HEK293 (cell line): ENCODE measurements at regions not wholly inside any gene's neighbourhood (a gene's known extent, or its start where the extent isn't known, plus 50 kb on each side); places are given as distances from the start of the nearest gene placed in this dataset.
A peak's percentile ranks its signal among the peaks of the same experiment; 100 is the strongest.

Experiments
- CTCF ChIA-PET: fragments of 350-600 bp; formaldehyde crosslinking; extraction: SDS; loops from one replicate; lab custom pipeline; 2021; ENCODE audit warnings: antibody characterized with exemption; lab: Yijun Ruan, JAX
- POLR2A ChIA-PET: fragments of 300-600 bp; formaldehyde crosslinking; extraction: SDS; loops from one replicate; lab custom pipeline; 2020; ENCODE audit warnings: antibody characterized with exemption, inconsistent platforms; lab: Yijun Ruan, JAX
- H3K27ac ChIP-seq: fragments of 200-500 bp; sonication (Bioruptor generic); 2 replicates; pipeline ENCODE4 v1.5.1; 2014; ENCODE audit warnings: low read depth, low read length, control low read depth, inconsistent platforms; ENCODE audit errors: extremely low read depth
- H3K36me3 ChIP-seq, 2 experiments: fragments of 200-500 bp in 1 of 2; sonication (Bioruptor generic) in 1 of 2; 1 replicate in 1 of 2; 2 replicates in 1 of 2; pipeline ENCODE4 v1.5.1; 2014 to 2017; ENCODE audit warnings: inconsistent platforms in 2 of 2, low read length in 2 of 2; ENCODE audit not compliant: control insufficient read depth in 2 of 2, insufficient read depth in 1 of 2
- H3K4me1 ChIP-seq: fragments of 200-500 bp; sonication (Bioruptor generic); 2 replicates; pipeline ENCODE4 v1.5.1; 2014; ENCODE audit warnings: mild to moderate bottlenecking, low read length, inconsistent platforms; ENCODE audit not compliant: control insufficient read depth, insufficient read depth
- H3K4me3 ChIP-seq: 2 replicates; pipeline ENCODE4 v1.5.1; 2011; ENCODE audit warnings: low read depth, mild to moderate bottlenecking, control low read depth, low read length, moderate library complexity
- H3K9me3 ChIP-seq: fragments of 200-500 bp; sonication (Bioruptor generic); 2 replicates; pipeline ENCODE4 v1.5.1; 2014; ENCODE audit warnings: low read depth, low read length, inconsistent platforms; ENCODE audit not compliant: control insufficient read depth, insufficient read depth
- BCL11A ChIP-seq: fragments of 450-650 bp; formaldehyde crosslinking; IDR thresholded peaks from 2 replicates; pipeline ENCODE4 v1.5.1; 2016; ENCODE audit warnings: low read depth, missing biosample characterization, missing genetic modification characterization
- BCL6B ChIP-seq: fragments of 450-650 bp; formaldehyde crosslinking; IDR thresholded peaks from 2 replicates; pipeline ENCODE4 v1.5.1; 2017; ENCODE audit warnings: missing biosample characterization, missing genetic modification characterization
- KLF8 ChIP-seq: fragments of 450-650 bp; formaldehyde crosslinking; IDR thresholded peaks from 2 replicates; pipeline ENCODE4 v1.5.1; 2016; ENCODE audit warnings: missing biosample characterization, missing genetic modification characterization
- PATZ1 ChIP-seq: fragments of 450-650 bp; formaldehyde crosslinking; IDR thresholded peaks from 2 replicates; pipeline ENCODE4 v1.5.1; 2016; ENCODE audit warnings: missing biosample characterization, missing genetic modification characterization
- SCRT2 ChIP-seq: fragments of 450-650 bp; formaldehyde crosslinking; IDR thresholded peaks from 2 replicates; pipeline ENCODE4 v1.5.1; 2016; ENCODE audit warnings: missing biosample characterization, missing genetic modification characterization
- SETDB1 ChIP-seq: IDR thresholded peaks from one replicate; pipeline ENCODE4 v1.6.1; 2017; ENCODE audit warnings: mild to moderate bottlenecking, low read length, moderate library complexity, mixed read lengths; ENCODE audit not compliant: insufficient read length
- TRIM28 ChIP-seq: IDR thresholded peaks from 2 replicates; pipeline ENCODE4 v1.6.1; 2011; ENCODE audit warnings: low read length, control low read depth, borderline replicate concordance
- ZBTB20 ChIP-seq: fragments of 450-650 bp; formaldehyde crosslinking; IDR thresholded peaks from 2 replicates; pipeline ENCODE4 v1.5.1; 2016; ENCODE audit warnings: missing biosample characterization, missing genetic modification characterization
- ZBTB44 ChIP-seq: fragments of 450-650 bp; IDR thresholded peaks from 2 replicates; pipeline ENCODE4 v1.5.1; 2018; ENCODE audit warnings: missing biosample characterization, mild to moderate bottlenecking, missing genetic modification characterization
- ZBTB6 ChIP-seq: fragments of 450-650 bp; formaldehyde crosslinking; IDR thresholded peaks from 2 replicates; pipeline ENCODE4 v1.5.1; 2017; ENCODE audit warnings: missing biosample characterization, missing genetic modification characterization
- ZEB2 ChIP-seq: fragments of 450-650 bp; formaldehyde crosslinking; IDR thresholded peaks from 2 replicates; pipeline ENCODE4 v1.5.1; 2016; ENCODE audit warnings: missing biosample characterization, missing genetic modification characterization
- ZFHX2 ChIP-seq: fragments of 450-650 bp; formaldehyde crosslinking; conservative IDR thresholded peaks from 2 replicates; pipeline ENCODE4 v1.5.1; 2016; ENCODE audit warnings: missing biosample characterization, missing genetic modification characterization
- ZIC2 ChIP-seq: fragments of 450-650 bp; formaldehyde crosslinking; IDR thresholded peaks from 2 replicates; pipeline ENCODE4 v1.5.1; 2016; ENCODE audit warnings: missing biosample characterization, missing genetic modification characterization
- ZNF19 ChIP-seq: fragments of 450-650 bp; formaldehyde crosslinking; IDR thresholded peaks from 2 replicates; pipeline ENCODE4; 2016; ENCODE audit warnings: missing biosample characterization, missing genetic modification characterization, low read depth
- ZNF266 ChIP-seq: fragments of 450-650 bp; formaldehyde crosslinking; IDR thresholded peaks from 2 replicates; pipeline ENCODE4 v1.5.1; 2016; ENCODE audit warnings: missing biosample characterization, missing genetic modification characterization, low read depth
- ZNF514 ChIP-seq: fragments of 450-650 bp; formaldehyde crosslinking; IDR thresholded peaks from 2 replicates; pipeline ENCODE4 v1.5.1; 2016; ENCODE audit warnings: missing biosample characterization, missing genetic modification characterization
- ZNF549 ChIP-seq: fragments of 450-650 bp; IDR thresholded peaks from 2 replicates; pipeline ENCODE4 v1.5.1; 2018; ENCODE audit warnings: missing biosample characterization, missing genetic modification characterization, mild to moderate bottlenecking, inconsistent platforms, moderate library complexity
- ZNF560 ChIP-seq: fragments of 450-650 bp; formaldehyde crosslinking; IDR thresholded peaks from 2 replicates; pipeline ENCODE4 v1.5.1; 2017; ENCODE audit warnings: missing biosample characterization, missing genetic modification characterization, borderline replicate concordance
- ZNF561 ChIP-seq: fragments of 450-650 bp; IDR thresholded peaks from 2 replicates; pipeline ENCODE4 v1.5.1; 2018; ENCODE audit warnings: missing biosample characterization, missing genetic modification characterization, borderline replicate concordance
- ZNF610 ChIP-seq: fragments of 450-650 bp; formaldehyde crosslinking; IDR thresholded peaks from 2 replicates; pipeline ENCODE4 v1.5.1; 2016; ENCODE audit warnings: missing biosample characterization, missing genetic modification characterization, borderline replicate concordance
- ZNF623 ChIP-seq: fragments of 450-650 bp; formaldehyde crosslinking; IDR thresholded peaks from 2 replicates; pipeline ENCODE4 v1.5.1; 2016; ENCODE audit warnings: missing biosample characterization, missing genetic modification characterization
- ZNF654 ChIP-seq: fragments of 450-650 bp; formaldehyde crosslinking; IDR thresholded peaks from 2 replicates; pipeline ENCODE4 v1.5.1; 2016; ENCODE audit warnings: low read depth, missing biosample characterization, missing genetic modification characterization
- ZNF701 ChIP-seq: fragments of 450-650 bp; formaldehyde crosslinking; IDR thresholded peaks from 2 replicates; pipeline ENCODE4 v1.5.1; 2016; ENCODE audit warnings: missing biosample characterization, missing genetic modification characterization
- ZNF791 ChIP-seq: fragments of 450-650 bp; formaldehyde crosslinking; IDR thresholded peaks from 2 replicates; pipeline ENCODE4 v1.5.1; 2016; ENCODE audit warnings: missing biosample characterization, missing genetic modification characterization
- ZSCAN30 ChIP-seq: fragments of 450-650 bp; IDR thresholded peaks from 2 replicates; pipeline ENCODE4 v1.5.1; 2018; ENCODE audit warnings: missing biosample characterization, mild to moderate bottlenecking, missing genetic modification characterization, moderate library complexity
- ZSCAN5A ChIP-seq: fragments of 450-650 bp; formaldehyde crosslinking; IDR thresholded peaks from 2 replicates; pipeline ENCODE4 v1.5.1; 2016; ENCODE audit warnings: missing biosample characterization, missing genetic modification characterization

- TF ChIP-seq ZNF560 (tag by site-specific recombination) (no peak), ZNF19 (tag by site-specific recombination) (no peak), ZFHX2 (tag by site-specific recombination) (no peak), BCL11A (tag by site-specific recombination) (no peak), KLF8 (tag by site-specific recombination) (no peak), ZBTB20 (tag by site-specific recombination) (no peak), ZNF623 (tag by site-specific recombination) (no peak), ZNF701 (tag by site-specific recombination) (no peak), ZIC2 (no peak)
These were observed 257.7 kb downstream of the TLE1 start (continued) for GRCh38 chr9:81431641-81432040.

- POLR2A ChIA-PET = no interaction called here
- CTCF ChIA-PET = no interaction called here
These were observed 258.6 kb downstream of the TLE1 start for GRCh38 chr9:81430727-81431126.

GRCh38 chr9:81427870-81428269 is 261.5 kb downstream of the TLE1 start:
- no peaks in the 10 kb centered on the region for H3K4me1 ChIP-seq
- no peak overlapping the region for H3K4me3 ChIP-seq
- CTCF ChIA-PET = interaction anchor here (0.7 to 0.9 kb wide), 2 partner anchors 212 to 311 kb away, joined by 3 read pairs; no protein-coding TSS in a partner anchor
- H3K36me3 ChIP-seq = no peaks in the 10 kb centered on the region
- POLR2A ChIA-PET = no interaction called here
- H3K9me3 ChIP-seq = no peaks in the 10 kb centered on the region; the same call in 1 of the 2 replicates
- no peak overlapping the region for H3K27ac ChIP-seq
- TF ChIP-seq SCRT2 (no peak), ZNF561 (tag by site-specific recombination) (no peak), ZNF514 (tag by site-specific recombination) (no peak), ZNF791 (tag by site-specific recombination) (no peak), PATZ1 (tag by site-specific recombination) (no peak), ZIC2 (no peak), ZSCAN5A (tag by site-specific recombination) (no peak), TRIM28 (peak; percentile 97), ZBTB44 (tag by site-specific recombination) (no peak), ZNF610 (0 out of 2 replicates have a peak, but pooled peaks have one; percentile 30), ZNF560 (tag by site-specific recombination) (no peak), ZSCAN30 (tag by site-specific recombination) (no peak), ZNF549 (tag by site-specific recombination) (peak; percentile 19; the same call in 1 of the 2 replicates), SETDB1 (peak; percentile 97)

More at GRCh38 chr9:81430727-81431126, 258.6 kb downstream of the TLE1 start:
- no peak for TF ChIP-seq ZBTB6 (tag by site-specific recombination)
- no peak for TF ChIP-seq ZNF654 (tag by site-specific recombination)
- TF ChIP-seq ZEB2 = no peak
- no peak for TF ChIP-seq ZNF791 (tag by site-specific recombination)
- TF ChIP-seq BCL6B (tag by site-specific recombination) = no peak
- no peak for TF ChIP-seq ZNF266 (tag by site-specific recombination)
- Histone ChIP-seq H3K36me3 (no peaks in the 10 kb centered on the region), H3K4me3 (no peak overlapping the region), H3K4me1 (no peaks in the 10 kb centered on the region), H3K9me3 (no peaks in the 10 kb centered on the region; the same call in 1 of the 2 replicates), H3K27ac (no peak overlapping the region)
